T-helper 2 cell (primary cell): ENCODE measurements at regions not wholly inside any gene's neighbourhood (a gene's known extent, or its start where the extent isn't known, plus 50 kb on each side); places are given as distances from the start of the nearest gene placed in this dataset.
"Not testable (repeated sequence)": the region's sequence is repeated elsewhere in the genome, so short reads cannot be mapped to it uniquely, and the experiment has no call there.

Source experiments
- DNase-seq, 5 experiments: peaks; one replicate each; pipeline versions ENCODE4 v3.0.0 to v3.0.0-alpha.2; 2012 to 2022

GRCh38 chr18:60060026-60060425, 160.2 kb downstream of the PMAIP1 start:
- DNase-seq: no peak

GRCh38 chr18:60059216-60059615, 159.4 kb downstream of the PMAIP1 start:
- DNase-seq: no peak

GRCh38 chr18:60053747-60054304, 154.0 kb downstream of the PMAIP1 start:
- no peak for DNase-seq

GRCh38 chr18:60050821-60051220, 151.0 kb downstream of the PMAIP1 start:
- DNase-seq: no peak

- DNase-seq: no peak
These were observed 149.4 kb downstream of the PMAIP1 start for GRCh38 chr18:60049172-60049571.

GRCh38 chr18:60047556-60047955, 147.8 kb downstream of the PMAIP1 start:
- DNase-seq: no peak

GRCh38 chr18:60044290-60045006, 144.7 kb downstream of the PMAIP1 start:
- DNase-seq: no peak

- no peak for DNase-seq
These were observed 141.2 kb downstream of the PMAIP1 start for GRCh38 chr18:60040971-60041370.

- no peak for DNase-seq
These were observed 138.9 kb downstream of the PMAIP1 start for GRCh38 chr18:60038731-60039130.

GRCh38 chr18:60027397-60027796, 127.6 kb downstream of the PMAIP1 start:
- no peak for DNase-seq

- no peak for DNase-seq
These were observed 125.1 kb downstream of the PMAIP1 start for GRCh38 chr18:60024857-60025256.

- DNase-seq: no peak
These were observed 124.5 kb downstream of the PMAIP1 start for GRCh38 chr18:60024345-60024744.

- no peak for DNase-seq
These were observed 123.0 kb downstream of the PMAIP1 start for GRCh38 chr18:60022671-60023276.

- no peak for DNase-seq
These were observed 121.8 kb downstream of the PMAIP1 start for GRCh38 chr18:60021556-60021955.

GRCh38 chr18:60020107-60020925, 120.5 kb downstream of the PMAIP1 start:
- DNase-seq: no peak

- DNase-seq: no peak
These were observed 119.7 kb downstream of the PMAIP1 start for GRCh38 chr18:60019463-60019840.

- DNase-seq: no peak
These were observed 119.0 kb downstream of the PMAIP1 start for GRCh38 chr18:60018618-60019462.

- peak in 1 of 5 experiments; percentile 2 for DNase-seq
These were observed 118.3 kb downstream of the PMAIP1 start for GRCh38 chr18:60018134-60018533.

GRCh38 chr18:60017371-60017770, 117.6 kb downstream of the PMAIP1 start:
- no peak for DNase-seq

GRCh38 chr18:60015826-60016225, 116.0 kb downstream of the PMAIP1 start:
- DNase-seq: not testable (repeated sequence)

- DNase-seq: not testable (repeated sequence)
These were observed 113.4 kb downstream of the PMAIP1 start for GRCh38 chr18:60013148-60013547.

GRCh38 chr18:60010984-60011383, 111.2 kb downstream of the PMAIP1 start:
- no peak for DNase-seq
